Kidney glomerular epithelial cell (primary cell): ENCODE measurements at regions not wholly inside any gene's neighbourhood (a gene's known extent, or its start where the extent isn't known, plus 50 kb on each side); places are given as distances from the start of the nearest gene placed in this dataset.

ENCODE experiments used
- DNase-seq: peaks from one replicate; lab custom pipeline; 2025; lab: John Stamatoyannopoulos, UW

DNA sequence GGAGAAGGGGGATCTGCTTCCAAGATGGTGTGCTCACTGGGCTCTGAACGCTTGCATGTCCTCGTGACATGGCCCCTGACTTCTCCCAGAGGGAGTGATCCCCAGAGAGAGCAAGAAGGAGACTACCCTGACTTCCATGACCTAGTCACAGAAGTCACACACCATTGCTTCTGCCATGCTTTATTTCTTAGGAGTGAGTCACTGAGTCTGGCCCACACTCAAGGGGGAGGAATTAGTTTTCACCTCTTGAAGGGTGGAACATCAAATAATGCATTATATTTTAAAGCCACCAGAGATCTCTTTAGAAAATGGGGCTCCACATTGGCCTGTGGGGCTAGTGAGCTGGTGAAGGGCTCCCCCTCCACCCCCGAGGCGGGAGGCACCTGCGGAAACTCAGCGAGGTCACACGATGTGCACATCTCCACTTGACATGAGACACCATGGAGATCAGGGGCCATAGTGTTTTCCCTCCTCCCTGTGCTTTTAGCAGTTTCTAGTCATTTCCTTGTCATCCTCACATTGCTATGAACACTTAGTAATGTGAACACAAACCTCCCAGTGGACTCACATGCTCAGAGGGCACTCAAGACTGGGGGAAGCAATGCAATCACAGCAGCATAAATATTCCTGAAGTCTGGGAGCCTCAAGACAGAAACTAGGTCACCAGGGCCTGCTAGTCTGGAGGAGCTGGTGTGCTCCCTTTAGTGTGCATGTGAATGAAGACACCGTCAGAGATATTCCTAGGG lies 87.4 kb upstream of the FZD10 start:
- DNase-seq = no peak

DNA sequence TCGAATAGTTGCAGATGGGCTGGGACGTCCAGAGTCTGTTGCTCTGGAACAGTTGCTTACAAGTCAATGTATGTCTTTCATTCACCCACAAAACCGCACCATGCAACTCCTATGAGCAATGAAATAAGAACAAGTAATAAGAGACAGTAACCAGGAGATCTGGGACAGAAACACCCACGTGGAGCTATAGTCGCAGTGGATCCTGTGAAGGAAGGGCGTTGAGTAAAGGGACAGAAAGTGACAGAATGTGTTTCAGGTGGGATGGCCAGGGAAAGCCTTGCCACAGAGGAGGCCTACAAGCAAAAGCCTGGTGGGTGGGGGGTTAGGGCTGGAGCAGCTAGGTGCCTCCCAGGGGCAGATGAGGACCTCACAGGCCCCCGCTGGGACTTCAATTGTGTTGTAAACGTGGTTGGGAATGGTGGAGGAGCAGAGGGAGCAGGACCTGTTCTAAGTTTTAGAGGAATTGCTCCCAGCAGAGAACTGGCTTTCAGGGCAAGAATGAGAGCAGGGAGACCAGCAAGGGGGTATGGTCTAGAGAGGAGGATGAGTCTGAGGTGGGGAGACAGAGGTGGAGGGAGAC lies 86.7 kb upstream of the FZD10 start:
- DNase-seq = no peak

DNA sequence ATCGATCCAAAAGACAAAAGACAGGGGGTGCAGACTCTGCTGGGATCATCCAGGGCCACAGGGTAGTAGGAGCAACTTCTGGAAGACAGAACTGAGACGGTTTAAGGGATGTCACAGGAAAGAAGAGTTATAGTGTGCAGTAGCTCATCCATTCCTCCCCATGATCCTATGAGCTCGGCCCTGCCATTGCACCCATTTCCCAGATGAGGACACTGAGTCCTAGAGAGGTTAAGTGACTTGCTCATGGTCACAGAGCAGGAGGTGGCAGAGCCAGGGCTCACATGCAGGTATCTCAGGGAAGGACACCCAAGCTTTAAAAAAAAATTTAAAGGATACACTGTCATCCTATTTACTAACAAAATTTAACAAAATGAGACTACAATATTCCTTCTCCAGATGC lies 86.1 kb upstream of the FZD10 start:
- no peak for DNase-seq

DNA sequence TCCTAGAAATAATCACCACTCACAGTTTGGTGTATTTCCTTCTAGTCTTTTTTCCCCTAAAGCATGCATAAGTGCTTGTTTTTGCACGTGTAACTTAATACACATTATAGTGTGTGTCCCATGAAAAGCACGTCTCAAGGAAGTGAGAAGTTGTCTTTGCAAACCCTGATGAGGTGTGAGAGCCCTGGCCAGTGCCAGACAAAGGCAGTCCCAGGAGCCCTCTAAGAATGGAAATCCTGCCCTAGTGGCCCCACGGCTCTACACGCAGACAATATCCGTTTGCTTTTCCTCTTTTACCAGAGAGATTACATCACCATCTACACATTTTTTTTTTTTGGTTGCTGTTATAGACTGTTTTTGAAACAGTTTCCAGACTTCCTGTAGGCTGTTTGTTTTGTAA lies 85.5 kb upstream of the FZD10 start:
- DNase-seq = no peak

DNA sequence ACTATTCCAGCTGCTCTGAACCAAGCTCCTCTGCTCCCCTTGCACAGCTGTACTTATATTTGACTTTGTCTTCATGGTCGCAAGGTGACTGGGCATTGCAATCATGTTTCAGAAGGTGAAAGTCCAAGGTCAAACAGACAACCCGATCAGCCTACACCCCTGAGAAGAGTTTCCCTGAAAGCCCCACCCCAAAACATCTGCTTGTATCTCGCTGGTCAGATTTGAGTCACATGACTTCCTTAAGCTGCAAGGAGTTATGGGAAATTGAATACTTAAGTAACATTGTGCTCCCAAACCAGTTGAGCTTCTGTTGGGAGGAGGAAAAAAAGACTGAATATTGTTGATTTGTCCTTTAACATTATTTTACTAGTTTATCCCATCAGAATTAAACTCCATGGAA lies 83.4 kb upstream of the FZD10 start:
- DNase-seq = no peak

DNA sequence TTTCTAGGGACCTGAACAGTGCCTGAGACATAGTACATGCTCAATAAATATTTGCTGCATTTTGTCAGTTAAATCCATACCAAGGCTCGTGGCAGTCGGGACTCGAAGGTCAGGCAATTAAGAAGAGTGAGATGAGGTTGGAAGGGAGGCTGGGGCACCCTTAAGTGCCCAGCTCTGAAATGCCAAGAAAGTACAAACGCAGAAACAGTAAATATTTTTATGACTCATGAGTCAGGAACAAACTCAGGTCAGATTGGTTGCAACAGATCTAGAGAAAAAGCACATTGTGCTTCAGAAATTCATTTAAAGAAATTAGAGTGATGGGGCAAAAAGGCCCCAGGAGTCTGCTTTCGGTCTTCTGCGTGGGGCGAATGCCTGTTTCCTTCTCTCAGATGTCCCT lies 83.0 kb upstream of the FZD10 start:
- no peak for DNase-seq

DNA sequence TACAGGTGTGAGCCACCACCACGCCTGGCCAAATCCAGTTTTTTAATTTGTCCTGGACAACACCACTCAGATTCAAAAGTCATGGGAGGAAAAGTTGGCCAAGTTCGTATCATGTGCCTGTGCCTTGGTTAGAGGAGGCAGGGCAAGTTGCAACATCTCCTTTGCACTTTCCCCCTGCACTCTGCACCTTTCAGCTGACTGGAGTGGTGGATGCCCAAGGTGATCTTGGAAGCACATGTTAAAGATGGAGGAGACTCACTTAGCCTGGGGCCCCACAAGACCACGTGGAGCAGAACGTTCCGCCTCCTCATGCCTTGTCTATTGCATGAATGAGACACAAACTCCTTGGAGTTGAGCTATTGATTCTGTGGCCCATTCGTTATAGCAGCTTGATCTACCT lies 82.1 kb upstream of the FZD10 start:
- no peak for DNase-seq

DNA sequence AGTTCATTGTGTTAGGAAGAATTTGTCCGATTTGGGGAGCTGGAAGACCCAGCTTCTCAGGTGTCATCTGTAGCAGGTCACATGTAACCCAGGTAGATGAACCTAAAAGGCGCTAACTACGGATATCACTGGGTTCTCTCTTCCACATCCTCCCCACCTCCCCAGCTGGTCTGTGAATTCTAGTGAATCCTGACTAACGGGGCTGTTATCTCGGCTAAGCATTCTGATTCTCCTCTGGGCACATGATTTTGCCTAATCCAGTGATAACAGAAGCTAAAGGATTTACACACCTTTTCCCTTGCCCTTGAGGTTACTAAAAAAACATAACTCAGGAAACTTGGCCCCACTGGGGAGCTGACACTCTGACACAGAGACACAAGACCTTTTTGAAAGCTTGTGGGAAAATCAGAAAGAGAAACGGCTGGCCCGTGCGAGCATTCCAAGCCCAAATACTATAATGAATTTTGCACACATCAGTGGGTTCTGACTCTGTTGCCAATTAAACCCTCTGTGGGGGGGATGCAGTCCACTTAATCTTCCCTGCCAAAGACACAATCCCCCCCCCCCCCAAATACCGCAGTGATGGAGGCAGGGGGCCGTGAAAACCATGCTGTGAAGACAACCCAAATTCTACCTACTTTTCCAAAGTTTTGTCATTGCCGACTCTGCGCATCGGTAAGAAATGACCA lies 81.0 kb upstream of the FZD10 start:
- no peak for DNase-seq

DNA sequence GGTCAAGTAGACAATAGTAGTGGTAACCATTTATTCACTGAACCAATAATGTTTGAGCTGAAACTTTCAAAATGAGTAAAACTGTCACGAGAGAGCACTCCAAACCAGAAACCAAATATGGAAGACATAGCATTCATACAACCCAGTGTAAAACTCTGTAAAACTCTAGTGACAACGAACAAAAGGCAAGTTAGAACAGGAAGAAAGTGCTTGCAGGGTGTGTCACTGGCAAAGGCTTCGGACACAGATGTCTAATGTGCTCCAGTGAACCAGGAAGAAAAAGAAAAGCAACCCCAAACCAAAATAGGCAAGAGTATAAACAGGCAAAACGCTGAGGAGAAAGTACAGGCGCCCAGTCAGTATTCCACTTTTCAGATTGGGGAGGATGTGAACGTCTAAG lies 79.3 kb upstream of the FZD10 start:
- no peak for DNase-seq

DNA sequence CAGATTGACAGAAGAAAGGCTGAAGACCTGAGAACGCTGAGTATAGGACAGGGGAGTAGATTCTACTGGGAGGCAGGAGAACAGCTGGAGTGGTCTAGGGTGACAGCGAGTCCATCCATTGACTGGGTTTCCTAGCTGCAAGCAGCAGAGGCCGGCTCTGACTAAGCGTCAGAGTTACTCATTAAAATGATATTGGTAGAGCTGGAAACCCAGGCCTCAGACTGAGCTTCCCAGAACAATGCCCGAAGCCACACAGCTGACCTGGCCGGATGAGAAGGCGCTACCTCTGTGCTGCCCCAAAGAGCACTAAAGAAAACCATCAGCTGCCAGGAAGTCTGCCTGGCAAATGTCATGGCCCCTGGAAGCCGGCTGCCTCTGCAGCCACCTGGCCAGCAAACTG lies 78.5 kb upstream of the FZD10 start:
- DNase-seq = no peak

DNA sequence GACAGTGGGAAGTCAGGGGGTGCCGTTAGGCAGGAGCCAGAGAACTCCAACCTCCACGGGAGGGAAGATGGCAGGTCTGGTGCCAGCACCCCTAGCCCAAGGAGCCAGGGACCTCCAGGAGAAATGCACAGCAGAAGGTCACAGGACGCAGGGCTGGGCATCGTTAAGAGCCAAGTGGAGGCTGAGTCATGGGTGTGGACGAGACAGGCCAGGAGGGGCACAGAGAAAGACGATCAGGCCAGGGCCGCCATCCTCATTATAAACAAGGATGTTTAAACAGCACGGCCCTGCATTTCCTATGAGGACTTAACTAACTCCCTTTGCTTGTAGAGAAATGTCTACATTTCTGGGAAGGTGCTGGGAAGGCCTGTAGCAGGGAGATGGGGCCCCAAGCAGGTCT lies 77.9 kb upstream of the FZD10 start:
- DNase-seq = no peak

DNA sequence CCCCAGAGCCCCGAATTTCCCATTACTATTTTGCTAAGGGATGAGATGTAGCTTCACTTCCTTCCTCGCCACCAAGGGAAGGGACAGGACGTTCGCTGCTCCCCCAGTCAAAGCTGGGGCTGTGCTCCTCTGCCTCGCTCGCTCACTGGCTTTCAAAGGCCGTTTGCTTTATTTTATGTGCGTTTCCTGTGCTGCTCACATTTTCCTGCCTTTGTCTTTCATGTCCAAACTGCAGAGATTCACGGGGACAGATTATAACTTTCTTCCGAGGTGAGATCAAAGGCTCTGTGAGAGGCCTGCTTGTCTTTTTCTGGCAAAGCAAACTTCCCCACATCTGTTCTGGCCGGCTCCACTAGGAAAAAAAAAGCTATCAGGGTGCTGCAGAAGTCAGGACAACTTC lies 76.0 kb upstream of the FZD10 start:
- no peak for DNase-seq

DNA sequence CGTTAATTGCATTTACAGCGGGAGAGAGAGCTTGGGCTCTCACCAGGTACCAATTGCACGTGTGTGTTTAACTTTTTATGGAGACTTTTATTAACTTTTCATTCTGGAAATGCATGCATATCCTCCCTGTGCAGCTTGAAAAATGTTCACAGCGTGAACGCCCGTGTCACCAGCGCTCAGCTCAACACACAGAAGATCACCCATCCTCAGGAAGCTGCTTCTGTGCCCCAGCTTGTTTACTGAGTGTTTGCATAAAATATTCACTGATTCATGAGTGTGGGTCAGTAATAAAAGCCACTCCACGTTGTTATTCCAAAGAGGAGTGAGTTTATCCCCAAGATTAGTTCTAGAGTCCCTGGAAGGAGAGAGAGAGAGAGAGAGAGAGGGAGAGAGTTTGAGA lies 75.5 kb upstream of the FZD10 start:
- no peak for DNase-seq

DNA sequence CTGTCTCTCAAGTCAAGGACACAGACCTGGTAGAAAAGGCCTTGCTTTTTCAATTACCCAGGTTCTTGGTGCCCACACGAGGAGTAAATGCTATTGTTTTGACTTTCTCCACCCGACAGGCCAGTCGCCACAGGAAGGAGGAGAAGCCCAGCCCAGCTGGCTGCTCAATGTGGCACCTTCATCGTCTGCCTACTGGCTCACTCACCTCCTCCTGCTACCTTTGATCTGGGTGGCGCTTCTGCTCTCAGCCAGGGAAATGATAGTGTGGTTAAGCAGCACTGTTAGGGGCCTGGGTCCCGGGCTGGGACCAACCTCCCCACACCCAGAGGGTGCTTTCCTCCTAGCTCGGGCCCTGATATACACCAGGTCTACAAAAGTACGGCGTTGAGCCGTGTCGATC lies 75.0 kb upstream of the FZD10 start:
- no peak for DNase-seq

DNA sequence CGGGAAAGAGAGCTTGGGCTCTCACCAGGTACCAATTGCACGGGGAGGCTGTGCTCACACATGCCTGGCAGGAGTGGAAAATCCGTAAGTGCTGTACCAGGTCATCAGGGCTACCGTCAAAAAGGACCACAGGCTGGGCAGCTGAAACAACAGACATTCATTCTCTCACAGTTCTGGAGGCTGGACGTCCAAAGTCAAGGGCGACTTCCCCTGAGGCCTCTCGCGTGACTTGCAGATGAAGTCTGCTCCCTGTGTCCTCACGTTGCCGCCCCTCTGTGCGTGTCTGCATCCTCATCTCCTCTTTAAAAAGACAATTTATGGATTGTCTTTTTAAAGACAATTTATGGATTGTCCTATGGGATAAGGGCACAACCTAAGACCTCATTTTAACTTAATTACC lies 73.8 kb upstream of the FZD10 start:
- DNase-seq = no peak

DNA sequence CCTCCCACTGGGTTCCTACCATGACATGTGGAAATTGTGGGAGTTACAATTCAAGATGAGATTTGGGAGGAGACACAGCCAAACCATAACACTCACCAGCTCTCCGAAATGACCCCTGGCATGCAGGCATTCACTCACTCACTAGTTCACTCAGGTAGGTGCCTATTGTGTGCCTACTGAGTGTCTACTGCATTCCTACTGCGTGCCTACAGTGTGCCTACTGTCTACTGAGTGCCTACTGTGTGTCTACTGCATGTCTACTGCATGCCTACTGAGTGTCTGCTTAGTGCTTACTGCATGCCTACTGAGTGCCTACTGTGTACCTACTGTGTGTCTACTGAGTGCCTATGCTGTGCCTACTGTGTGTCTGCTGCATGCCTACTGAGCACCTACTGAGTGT lies 71.7 kb upstream of the FZD10 start:
- DNase-seq = no peak

DNA sequence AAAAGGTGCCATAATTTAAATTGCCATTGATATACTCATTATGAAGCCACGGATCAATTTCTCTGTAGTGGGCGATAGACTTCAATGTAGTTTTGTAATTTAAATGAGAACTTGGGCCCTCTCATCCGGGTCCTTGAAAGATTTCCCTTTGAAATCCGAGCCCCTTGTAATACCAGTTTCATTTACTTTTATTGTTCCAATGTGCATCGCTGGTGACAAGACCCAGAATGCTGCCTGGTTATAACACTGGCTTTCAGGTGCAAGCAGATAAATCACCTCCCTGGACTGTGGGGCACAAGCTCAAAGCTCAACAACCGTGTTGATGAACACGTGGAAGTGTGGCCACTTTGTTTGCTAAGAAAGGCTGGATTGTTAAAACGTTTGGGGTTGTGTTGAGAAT lies 68.9 kb upstream of the FZD10 start:
- no peak for DNase-seq

DNA sequence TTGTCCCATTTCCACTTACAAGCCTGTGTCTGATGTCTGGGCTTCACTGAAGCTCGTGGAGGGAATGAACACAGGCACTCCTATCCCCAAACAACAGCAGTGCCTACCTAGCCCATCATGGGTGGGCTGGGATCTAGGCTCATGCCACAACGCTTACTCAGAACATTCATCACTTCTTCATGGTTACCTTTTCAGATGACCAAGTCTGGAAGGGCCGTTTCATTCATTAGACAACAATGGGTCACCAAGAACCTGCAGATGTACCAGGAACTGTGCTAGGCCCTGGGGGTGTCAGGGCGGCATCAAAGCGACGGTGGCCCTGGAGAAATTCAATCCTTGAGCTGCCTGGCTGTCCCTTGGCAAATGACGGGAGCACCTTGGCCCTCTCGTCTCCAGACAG lies 64.9 kb upstream of the FZD10 start:
- DNase-seq = no peak

DNA sequence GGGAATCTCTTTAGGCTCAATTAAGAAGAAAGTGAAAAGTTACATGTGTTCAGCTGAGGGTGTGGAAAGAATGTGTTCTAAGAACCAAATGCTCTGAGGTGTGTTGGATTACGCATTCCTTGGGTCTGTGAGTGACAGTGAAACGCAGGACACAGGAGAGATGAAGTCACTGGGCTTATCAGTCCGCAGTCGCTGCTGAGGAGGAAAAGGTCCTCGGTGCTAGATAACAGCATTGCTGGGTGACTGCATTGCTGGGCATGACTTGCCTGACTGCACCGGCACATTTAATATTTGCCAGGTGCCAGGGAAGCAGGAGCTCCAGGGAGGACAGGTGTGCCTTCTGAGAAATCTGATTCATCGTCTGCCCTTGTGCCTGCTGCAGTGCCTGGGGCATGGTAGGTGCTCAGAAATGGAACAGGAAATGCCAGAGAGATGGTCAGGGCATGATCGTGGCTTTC lies 64.4 kb upstream of the FZD10 start:
- DNase-seq = no peak

DNA sequence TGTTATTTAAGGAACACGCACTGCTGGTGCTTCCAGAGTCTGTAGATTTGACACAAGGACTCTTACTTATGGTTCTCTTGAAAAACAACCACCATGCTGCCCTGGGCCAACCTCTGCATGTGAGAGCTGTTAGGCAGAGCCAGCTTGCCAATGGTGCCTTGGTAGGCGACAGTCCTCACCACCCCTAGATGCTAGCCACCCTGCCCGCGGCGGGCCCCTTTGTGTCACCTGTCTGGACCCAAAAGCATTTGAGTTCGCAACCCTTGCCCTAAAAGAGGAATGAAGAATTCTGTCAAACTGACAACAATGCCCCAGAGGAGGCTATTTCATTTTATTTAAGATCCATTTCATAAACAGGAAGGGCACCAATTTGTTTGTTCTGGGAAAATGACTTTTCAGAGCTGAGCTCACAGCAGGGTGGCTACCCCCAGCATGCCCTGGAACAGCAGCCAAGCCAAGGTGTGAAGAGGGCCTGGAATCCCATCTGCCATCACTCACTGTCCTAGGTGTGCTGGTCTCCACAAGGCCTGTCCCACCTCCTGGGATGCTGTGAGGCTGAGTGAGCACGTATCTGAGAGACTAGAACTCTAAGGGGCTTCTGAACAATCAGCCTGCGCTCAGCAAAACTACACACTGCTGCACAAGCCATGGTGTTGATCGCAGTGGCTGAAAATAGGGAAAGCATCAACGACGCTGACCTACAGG lies 63.8 kb upstream of the FZD10 start:
- no peak for DNase-seq

DNA sequence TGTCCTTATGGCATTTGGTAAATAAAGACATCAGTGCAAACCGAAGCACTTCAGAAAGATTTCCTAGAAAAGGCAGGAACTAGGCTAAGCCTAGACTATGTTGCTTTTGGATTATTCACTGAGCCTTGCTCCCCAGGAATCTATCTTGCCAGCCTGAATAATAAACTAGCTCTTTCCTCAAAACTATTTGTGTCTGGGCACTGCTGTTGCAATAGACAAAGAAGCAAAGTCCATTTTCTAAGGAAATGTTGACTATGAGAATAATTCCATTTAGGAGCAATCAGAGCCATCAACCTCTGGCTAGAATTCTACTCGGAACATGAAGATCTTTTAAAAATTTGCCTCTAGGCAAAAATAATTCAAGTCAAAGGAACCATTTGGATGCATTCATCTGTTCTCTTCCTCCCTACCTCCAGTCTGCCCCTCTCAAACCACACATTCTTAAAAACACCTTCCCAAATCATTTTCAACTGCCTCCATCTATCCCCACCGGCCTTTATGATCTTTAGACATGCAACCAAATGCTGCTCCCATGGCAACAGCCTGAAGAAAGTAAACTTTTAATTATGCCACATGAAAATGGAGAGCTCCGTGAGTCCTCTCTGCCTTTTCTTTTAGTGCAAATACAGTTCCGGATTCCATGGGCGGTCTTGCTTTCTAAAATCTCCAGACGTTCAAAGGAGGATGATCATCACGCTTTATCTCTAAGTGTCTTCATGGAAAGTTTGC lies 61.5 kb upstream of the FZD10 start:
- no peak for DNase-seq

DNA sequence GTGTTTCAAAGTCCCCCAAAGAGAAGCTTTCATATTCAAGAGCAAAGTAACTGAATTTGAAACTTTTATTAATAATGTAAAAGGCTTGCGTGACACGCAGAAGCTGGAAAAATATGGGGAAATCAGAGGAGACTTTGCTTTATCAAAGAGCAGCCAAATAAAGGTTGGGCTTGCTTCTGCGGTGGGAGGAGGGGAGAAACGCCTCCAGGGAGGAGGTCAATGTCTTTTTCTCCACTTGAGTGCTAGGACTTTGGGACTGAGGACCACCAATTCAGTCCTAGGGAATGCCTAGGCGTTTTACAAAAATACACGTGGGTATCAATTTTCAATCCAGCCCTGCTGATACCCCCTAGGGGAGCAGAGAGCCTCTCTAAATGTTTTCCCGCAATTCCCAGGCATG lies 60.9 kb upstream of the FZD10 start:
- DNase-seq = no peak
